ENCODE measurements at regions not wholly inside any gene's neighbourhood (a gene's known extent, or its start where the extent isn't known, plus 50 kb on each side); places are given as distances from the start of the nearest gene placed in this dataset.

GRCh38 chr6:94251878-94252277 is 832.5 kb upstream of the EPHA7 start:
- Histone ChIP-seq H3K27ac (no peak overlapping the region), H3K9me3 (no peaks in the 10 kb centered on the region), H3K27me3 (no peaks in the 10 kb centered on the region), H3K36me3 (no peaks in the 10 kb centered on the region), H3K4me1 (no peaks in the 10 kb centered on the region), H3K4me3 (no peak overlapping the region)
- no peak for ATAC-seq
- no peak for TF ChIP-seq POLR2AphosphoS5 (IDR thresholded peaks at IDR 0.05)
- no peak for TF ChIP-seq CTCF (IDR thresholded peaks at IDR 0.05)
- no peak for TF ChIP-seq POLR2A (IDR thresholded peaks at IDR 0.05)
- TF ChIP-seq EP300 (IDR thresholded peaks at IDR 0.05), result no peak

- H3K27ac ChIP-seq, result no peak overlapping the region
- H3K4me3 ChIP-seq, result no peak overlapping the region
- TF ChIP-seq EP300 (IDR thresholded peaks at IDR 0.05), result no peak
- TF ChIP-seq POLR2AphosphoS5 (IDR thresholded peaks at IDR 0.05), result no peak
- TF ChIP-seq CTCF (IDR thresholded peaks at IDR 0.05), result no peak
- no peak for TF ChIP-seq POLR2A (IDR thresholded peaks at IDR 0.05)
- no peaks in the 10 kb centered on the region for H3K4me1 ChIP-seq
- no peak for ATAC-seq
- no peaks in the 10 kb centered on the region for H3K9me3 ChIP-seq
- 89% methylated on average over 4 of the region's 4 CpGs for WGBS, 2 donors (ENCODE audit: low coverage in 1 of 2)
- H3K27me3 ChIP-seq, result no peaks in the 10 kb centered on the region
- no peaks in the 10 kb centered on the region for H3K36me3 ChIP-seq
These were observed 826.0 kb upstream of the EPHA7 start for GRCh38 chr6:94245395-94245794.

- Histone ChIP-seq H3K4me1 (no peaks in the 10 kb centered on the region), H3K27ac (no peak overlapping the region), H3K36me3 (no peaks in the 10 kb centered on the region), H3K9me3 (no peaks in the 10 kb centered on the region), H3K27me3 (no peaks in the 10 kb centered on the region), H3K4me3 (no peak overlapping the region)
- WGBS, 2 donors (ENCODE audit: low coverage in 1 of 2), result 17 to 57% methylated on average over 1 of the region's 1 CpG
- ATAC-seq, result no peak
- no peak for TF ChIP-seq POLR2AphosphoS5 (IDR thresholded peaks at IDR 0.05)
- no peak for TF ChIP-seq POLR2A (IDR thresholded peaks at IDR 0.05)
- no peak for TF ChIP-seq EP300 (IDR thresholded peaks at IDR 0.05)
- no peak for TF ChIP-seq CTCF (IDR thresholded peaks at IDR 0.05)
These were observed 819.5 kb upstream of the EPHA7 start for GRCh38 chr6:94238868-94239267.

- no peak for ATAC-seq
- no peaks in the 10 kb centered on the region for H3K9me3 ChIP-seq
- H3K36me3 ChIP-seq, result no peaks in the 10 kb centered on the region
- WGBS, 2 donors (ENCODE audit: low coverage in 1 of 2), result 46 to 95% methylated on average over 4 of the region's 4 CpGs
- H3K27ac ChIP-seq, result no peak overlapping the region
- no peaks in the 10 kb centered on the region for H3K4me1 ChIP-seq
- no peak for TF ChIP-seq POLR2A (IDR thresholded peaks at IDR 0.05)
- TF ChIP-seq EP300 (IDR thresholded peaks at IDR 0.05), result no peak
- no peak for TF ChIP-seq CTCF (IDR thresholded peaks at IDR 0.05)
- TF ChIP-seq POLR2AphosphoS5 (IDR thresholded peaks at IDR 0.05), result no peak
- no peak overlapping the region for H3K4me3 ChIP-seq
- no peaks in the 10 kb centered on the region for H3K27me3 ChIP-seq
These were observed 808.4 kb upstream of the EPHA7 start for GRCh38 chr6:94227741-94228140.

GRCh38 chr6:94217836-94218235 is 798.5 kb upstream of the EPHA7 start:
- no peaks in the 10 kb centered on the region for H3K27me3 ChIP-seq
- TF ChIP-seq POLR2A (IDR thresholded peaks at IDR 0.05), result no peak
- no peak for TF ChIP-seq POLR2AphosphoS5 (IDR thresholded peaks at IDR 0.05)
- TF ChIP-seq CTCF (IDR thresholded peaks at IDR 0.05), result no peak
- TF ChIP-seq EP300 (IDR thresholded peaks at IDR 0.05), result no peak
- ATAC-seq, result no peak
- WGBS, 2 donors (ENCODE audit: low coverage in 1 of 2), result 0 to 16% methylated on average over 1 to 2 of the region's 2 CpGs
- no peak overlapping the region for H3K4me3 ChIP-seq
- H3K36me3 ChIP-seq, result no peaks in the 10 kb centered on the region
- no peaks in the 10 kb centered on the region for H3K4me1 ChIP-seq
- H3K9me3 ChIP-seq, result no peaks in the 10 kb centered on the region
- no peak overlapping the region for H3K27ac ChIP-seq
